Nucleus accumbens (tissue), 56 donors: ENCODE measurements at regions not wholly inside any gene's neighbourhood (a gene's known extent, or its start where the extent isn't known, plus 50 kb on each side); places are given as distances from the start of the nearest gene placed in this dataset.
A peak's percentile ranks its signal among the peaks of the same experiment; 100 is the strongest.
"Not testable (repeated sequence)": the region's sequence is repeated elsewhere in the genome, so short reads cannot be mapped to it uniquely, and the experiment has no call there.

Source experiments
- DNase-seq, 56 donors: peaks; one replicate each; lab custom pipeline; 2025; lab: John Stamatoyannopoulos, UW

GRCh38 chr1:38527373-38527966 lies 332.1 kb downstream of the RRAGC start:
- no peak for DNase-seq

GRCh38 chr1:38526046-38526445 lies 333.5 kb downstream of the RRAGC start:
- DNase-seq, result no peak

GRCh38 chr1:38525343-38526043 lies 334.1 kb downstream of the RRAGC start:
- no peak for DNase-seq

GRCh38 chr1:38524025-38524641 lies 335.4 kb downstream of the RRAGC start:
- no peak for DNase-seq

GRCh38 chr1:38523568-38523939 lies 336.0 kb downstream of the RRAGC start:
- DNase-seq, result no peak

- DNase-seq, result no peak
Observed at GRCh38 chr1:38522915-38523567, 336.5 kb downstream of the RRAGC start.

GRCh38 chr1:38516560-38516959 lies 343.0 kb downstream of the RRAGC start:
- peak in 3 of 56 donors; percentile 3 to 13 (median 6) for DNase-seq

- DNase-seq, result no peak
Observed at GRCh38 chr1:38512789-38513188, 346.8 kb downstream of the RRAGC start.

- DNase-seq, result no peak
Observed at GRCh38 chr1:38512024-38512767, 347.4 kb downstream of the RRAGC start.

- DNase-seq, result peak in 1 of 56 donors; percentile 7
Observed at GRCh38 chr1:38508232-38508631, 351.3 kb downstream of the RRAGC start.

- DNase-seq, result no peak
Observed at GRCh38 chr1:38507563-38507962, 352.0 kb downstream of the RRAGC start.

- no peak for DNase-seq
Observed at GRCh38 chr1:38505944-38506343, 353.6 kb downstream of the RRAGC start.

GRCh38 chr1:38502758-38503157 lies 356.8 kb downstream of the RRAGC start:
- no peak for DNase-seq

- no peak for DNase-seq
Observed at GRCh38 chr1:38500891-38501290, 358.7 kb downstream of the RRAGC start.

GRCh38 chr1:38500352-38500751 lies 359.2 kb downstream of the RRAGC start:
- DNase-seq, result no peak

- DNase-seq, result no peak
Observed at GRCh38 chr1:38498686-38499085, 360.9 kb downstream of the RRAGC start.

- no peak for DNase-seq
Observed at GRCh38 chr1:38497921-38498656, 361.5 kb downstream of the RRAGC start.

GRCh38 chr1:38493306-38493705 lies 366.3 kb downstream of the RRAGC start:
- not testable (repeated sequence) for DNase-seq

- peak in 21 of 56 donors; percentile 3 to 51 (median 14) for DNase-seq
Observed at GRCh38 chr1:38489844-38490270, 369.7 kb downstream of the RRAGC start.
